H1 (cell line): ENCODE measurements at regions not wholly inside any gene's neighbourhood (a gene's known extent, or its start where the extent isn't known, plus 50 kb on each side); places are given as distances from the start of the nearest gene placed in this dataset.

Experiments used
- CBX8 ChIP-seq: fragments of 300-800, 300-1000 bp; sonication (generic); IDR thresholded peaks from 2 replicates; pipeline ENCODE4 v1.7.1; 2016; ENCODE audit warnings: low read depth, low read length, borderline replicate concordance
- JUND ChIP-seq: IDR thresholded peaks from 2 replicates; pipeline ENCODE4 v1.6.1; 2011; ENCODE audit warnings: mild to moderate bottlenecking, improper control_type of control experiment, low read length
- NANOG ChIP-seq: IDR thresholded peaks from 2 replicates; pipeline ENCODE4 v1.6.1; 2011; ENCODE audit warnings: low read length, low read depth, mild to moderate bottlenecking, inconsistent platforms; ENCODE audit not compliant: insufficient read depth, poor library complexity, severe bottlenecking
- TF ChIP-seq, protein P1 (sequence below): IDR thresholded peaks from 2 replicates; pipeline ENCODE4 v1.6.1; 2011; ENCODE audit warnings: low read depth, mild to moderate bottlenecking, low read length; ENCODE audit not compliant: insufficient read depth

DNA sequence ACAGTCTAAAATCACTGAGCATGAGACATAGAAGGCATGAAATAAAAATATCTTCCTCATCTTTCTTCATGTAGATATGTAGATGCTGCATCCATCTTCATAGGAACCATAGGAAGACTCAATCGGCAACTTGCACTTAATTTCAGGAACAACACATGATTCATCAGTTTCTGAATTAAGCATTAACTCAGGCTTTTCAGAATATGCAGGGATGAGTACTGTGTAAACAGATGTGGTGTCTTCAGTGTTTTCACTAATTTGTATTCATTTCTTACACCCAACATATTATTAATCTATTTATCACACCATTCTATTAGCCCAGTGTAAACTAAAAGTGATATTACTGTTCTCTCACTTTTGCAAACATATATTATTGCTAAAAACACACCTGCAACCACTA, 305.9 kb upstream of the DAB2 start (continued):
- TF ChIP-seq NANOG: no peak
- TF ChIP-seq, protein P1, sequence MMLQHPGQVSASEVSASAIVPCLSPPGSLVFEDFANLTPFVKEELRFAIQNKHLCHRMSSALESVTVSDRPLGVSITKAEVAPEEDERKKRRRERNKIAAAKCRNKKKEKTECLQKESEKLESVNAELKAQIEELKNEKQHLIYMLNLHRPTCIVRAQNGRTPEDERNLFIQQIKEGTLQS: no peak
- TF ChIP-seq JUND: no peak
- no peak for TF ChIP-seq CBX8
